A673 (cell line): ENCODE measurements at regions not wholly inside any gene's neighbourhood (a gene's known extent, or its start where the extent isn't known, plus 50 kb on each side); places are given as distances from the start of the nearest gene placed in this dataset.

Experiments
- CTCF ChIP-seq: fragments of 300-800, 200-600 bp; sonication (generic); conservative IDR thresholded peaks from 2 replicates; pipeline ENCODE4 v1.5.1; 2017; ENCODE audit warnings: low read depth, mild to moderate bottlenecking, antibody characterized with exemption, low read length, moderate library complexity, mixed read lengths
- EZH2 ChIP-seq: fragments of 200-600 bp; sonication (generic); IDR thresholded peaks from 2 replicates; pipeline ENCODE4 v1.6.1; 2017; ENCODE audit warnings: borderline replicate concordance, low read depth, mild to moderate bottlenecking, mixed read lengths, antibody characterized with exemption, low read length; ENCODE audit not compliant: poor library complexity, severe bottlenecking

GRCh38 chr10:128860574-128860973, 606.5 kb upstream of the MGMT start:
- TF ChIP-seq CTCF, result no peak
- no peak for TF ChIP-seq EZH2
